Activated CD4-positive, alpha-beta T cell treated with anti-CD3 and anti-CD28 coated beads, Interleukin-2, Interleukin-4, amounts not matched to agents 100 ng/mL and 50 ng/mL, durations not matched to agents 16 hours and 8 hours (primary cell): ENCODE measurements at regions not wholly inside any gene's neighbourhood (a gene's known extent, or its start where the extent isn't known, plus 50 kb on each side); places are given as distances from the start of the nearest gene placed in this dataset.

Experiments used
- DNase-seq: peaks from one replicate; pipeline ENCODE4 v3.0.0-alpha.2; 2020; ENCODE audit warnings: low spot score

GRCh38 chr18:28712796-28713425, 536.0 kb upstream of the CDH2 start:
- no peak for DNase-seq

GRCh38 chr18:28712172-28712571, 535.2 kb upstream of the CDH2 start:
- DNase-seq: no peak

GRCh38 chr18:28711096-28711495, 534.2 kb upstream of the CDH2 start:
- no peak for DNase-seq

- DNase-seq: no peak
These were observed 530.1 kb upstream of the CDH2 start for GRCh38 chr18:28707006-28707405.

- DNase-seq: no peak
These were observed 529.5 kb upstream of the CDH2 start for GRCh38 chr18:28706397-28706796.

- no peak for DNase-seq
These were observed 528.6 kb upstream of the CDH2 start for GRCh38 chr18:28705482-28705881.

- no peak for DNase-seq
These were observed 515.4 kb upstream of the CDH2 start for GRCh38 chr18:28692337-28692736.

GRCh38 chr18:28691496-28691840, 514.5 kb upstream of the CDH2 start:
- no peak for DNase-seq

GRCh38 chr18:28690836-28691495, 514.0 kb upstream of the CDH2 start:
- DNase-seq: no peak

- no peak for DNase-seq
These were observed 513.2 kb upstream of the CDH2 start for GRCh38 chr18:28690100-28690499.

- DNase-seq: no peak
These were observed 512.7 kb upstream of the CDH2 start for GRCh38 chr18:28689588-28689987.

GRCh38 chr18:28684746-28685355, 507.9 kb upstream of the CDH2 start:
- DNase-seq: no peak

GRCh38 chr18:28682912-28683311, 506.0 kb upstream of the CDH2 start:
- DNase-seq: no peak

- DNase-seq: no peak
These were observed 492.2 kb upstream of the CDH2 start for GRCh38 chr18:28669165-28669564.

GRCh38 chr18:28666216-28666615, 489.3 kb upstream of the CDH2 start:
- DNase-seq: no peak

- no peak for DNase-seq
These were observed 481.0 kb upstream of the CDH2 start for GRCh38 chr18:28657961-28658360.

- no peak for DNase-seq
These were observed 475.7 kb upstream of the CDH2 start for GRCh38 chr18:28652654-28653053.

GRCh38 chr18:28651298-28651697, 474.4 kb upstream of the CDH2 start:
- no peak for DNase-seq

GRCh38 chr18:28650860-28651259, 473.9 kb upstream of the CDH2 start:
- DNase-seq: no peak

- no peak for DNase-seq
These were observed 471.0 kb upstream of the CDH2 start for GRCh38 chr18:28647961-28648360.

- no peak for DNase-seq
These were observed 461.0 kb upstream of the CDH2 start for GRCh38 chr18:28637897-28638296.

- no peak for DNase-seq
These were observed 458.6 kb upstream of the CDH2 start for GRCh38 chr18:28635530-28635929.

GRCh38 chr18:28626756-28627155, 449.8 kb upstream of the CDH2 start:
- DNase-seq: no peak

GRCh38 chr18:28607991-28608390, 431.1 kb upstream of the CDH2 start:
- no peak for DNase-seq
